OCI-LY1 (cell line): ENCODE measurements at regions not wholly inside any gene's neighbourhood (a gene's known extent, or its start where the extent isn't known, plus 50 kb on each side); places are given as distances from the start of the nearest gene placed in this dataset.

Experiments used
- H2AFZ ChIP-seq: fragments of 200-600 bp; sonication (generic), shearing (Covaris generic); 2 replicates; pipeline ENCODE4 v1.6.0; 2014; ENCODE audit warnings: antibody characterized with exemption, mild to moderate bottlenecking, low read length
- H3F3A ChIP-seq: fragments of 200-600 bp; sonication (generic), shearing (Covaris generic); 2 replicates; pipeline ENCODE4 v1.6.0; 2014; ENCODE audit warnings: mild to moderate bottlenecking, antibody characterized with exemption, low read length, moderate library complexity; ENCODE audit not compliant: insufficient read depth
- H3K27ac ChIP-seq: fragments of 200-600 bp; sonication (generic); 2 replicates; pipeline ENCODE4 v1.5.1; 2014; ENCODE audit warnings: low read length, mixed run types, mild to moderate bottlenecking, low read depth; ENCODE audit not compliant: poor library complexity, severe bottlenecking
- H3K27me3 ChIP-seq: fragments of 200-600 bp; sonication (generic); 2 replicates; pipeline ENCODE4 v1.6.0; 2014; ENCODE audit warnings: antibody characterized with exemption, mild to moderate bottlenecking, low read length, moderate library complexity; ENCODE audit not compliant: insufficient read depth
- H3K36me3 ChIP-seq: fragments of 200-600 bp; sonication (generic); 2 replicates; pipeline ENCODE4 v1.6.1; 2014; ENCODE audit warnings: mild to moderate bottlenecking, antibody characterized with exemption, low read length, moderate library complexity, mixed read lengths; ENCODE audit not compliant: insufficient read depth
- H3K4me1 ChIP-seq: fragments of 200-600 bp; sonication (generic); 2 replicates; pipeline ENCODE4 v1.5.1; 2014; ENCODE audit warnings: mild to moderate bottlenecking, low read length, moderate library complexity; ENCODE audit not compliant: insufficient read depth, severe bottlenecking
- H3K4me2 ChIP-seq: fragments of 200-600 bp; sonication (generic), shearing (Covaris generic); 2 replicates; pipeline ENCODE4 v1.6.1; 2014; ENCODE audit warnings: low read length
- H3K4me3 ChIP-seq: fragments of 200-600 bp; sonication (generic); 2 replicates; pipeline ENCODE4 v1.5.1; 2014; ENCODE audit warnings: low read length, low read depth, mild to moderate bottlenecking, mixed read lengths; ENCODE audit not compliant: poor library complexity, severe bottlenecking
- H3K79me2 ChIP-seq: fragments of 200-600 bp; shearing (Covaris generic); 2 replicates; pipeline ENCODE4 v1.6.1; 2016; ENCODE audit warnings: mixed run types, low read length, mixed read lengths; ENCODE audit not compliant: insufficient read depth
- H3K9ac ChIP-seq: fragments of 200-600 bp; sonication (generic), shearing (Covaris generic); 2 replicates; pipeline ENCODE4 v1.6.1; 2014; ENCODE audit warnings: mild to moderate bottlenecking, low read length, mixed read lengths
- H3K9me2 ChIP-seq: fragments of 200-600 bp; sonication (generic), shearing (Covaris generic); 2 replicates; pipeline ENCODE4 v1.6.1; 2014; ENCODE audit warnings: low read depth, mild to moderate bottlenecking, low read length, mixed read lengths
- H3K9me3 ChIP-seq: fragments of 200-600 bp; shearing (Covaris generic); 2 replicates; pipeline ENCODE4 v1.6.1; 2014; ENCODE audit warnings: low read length, mixed read lengths
- H4K20me1 ChIP-seq: fragments of 200-600 bp; sonication (generic), shearing (Covaris generic); 2 replicates; pipeline ENCODE4 v1.6.0; 2016; ENCODE audit warnings: mild to moderate bottlenecking, low read length; ENCODE audit not compliant: insufficient read depth
- CTCF ChIP-seq: fragments of 200-600 bp; sonication (generic), shearing (Covaris generic); IDR thresholded peaks from 2 replicates; pipeline ENCODE4 v1.5.1; 2017; ENCODE audit warnings: mild to moderate bottlenecking, antibody characterized with exemption, low read length, moderate library complexity, mixed read lengths
- EZH2 ChIP-seq: fragments of 200-600 bp; sonication (generic), shearing (Covaris generic); IDR thresholded peaks from 2 replicates; pipeline ENCODE4 v1.8.0; 2017; ENCODE audit warnings: borderline replicate concordance, mixed run types, mild to moderate bottlenecking, antibody characterized with exemption, low read length, moderate library complexity, mixed read lengths

- Histone ChIP-seq H3F3A (no peaks in the 10 kb centered on the region), H4K20me1 (no peaks in the 10 kb centered on the region), H3K27me3 (no peaks in the 10 kb centered on the region), H3K4me1 (peaks cover 11% of the 10 kb centered on the region), H3K9ac (no peak overlapping the region), H3K4me2 (no peak overlapping the region), H3K9me2 (no peaks in the 10 kb centered on the region), H3K79me2 (no peaks in the 10 kb centered on the region), H2AFZ (no peak overlapping the region), H3K36me3 (no peaks in the 10 kb centered on the region), H3K4me3 (no peak overlapping the region), H3K27ac (no peak overlapping the region), H3K9me3 (no peaks in the 10 kb centered on the region)
- TF ChIP-seq EZH2: no peak
- no peak for TF ChIP-seq CTCF
These were observed 98.8 kb downstream of the PCDH10 start for GRCh38 chr4:133247861-133248260.

GRCh38 chr4:133245226-133245625 is 96.1 kb downstream of the PCDH10 start:
- Histone ChIP-seq H3K79me2 (no peaks in the 10 kb centered on the region), H3K9me3 (no peaks in the 10 kb centered on the region), H3K4me3 (no peak overlapping the region), H2AFZ (no peak overlapping the region), H3K27me3 (no peaks in the 10 kb centered on the region), H3F3A (peaks cover 4% of the 10 kb centered on the region; the same call in 1 of the 2 replicates), H3K4me2 (no peak overlapping the region), H3K4me1 (peaks cover 2% of the 10 kb centered on the region), H3K9me2 (no peaks in the 10 kb centered on the region), H3K9ac (no peak overlapping the region), H3K36me3 (no peaks in the 10 kb centered on the region), H4K20me1 (no peaks in the 10 kb centered on the region), H3K27ac (no peak overlapping the region)
- TF ChIP-seq EZH2 (no peak), CTCF (no peak)
